GM21423 (cell line): ENCODE measurements at regions not wholly inside any gene's neighbourhood (a gene's known extent, or its start where the extent isn't known, plus 50 kb on each side); places are given as distances from the start of the nearest gene placed in this dataset.

Experiments used
- ATAC-seq: cut with Tn5 transposase; IDR thresholded peaks from one replicate; pipeline ENCODE4 v1.9.1; 2021; ENCODE audit warnings: mild to moderate bottlenecking, moderate library complexity; ENCODE audit not compliant: unreplicated experiment

- ATAC-seq: no peak
Measured at GRCh38 chr9:129476821-129477611, 143.9 kb downstream of the C9orf50 start.

- ATAC-seq: no peak
Measured at GRCh38 chr9:129474740-129475404, 146.0 kb downstream of the C9orf50 start.

DNA sequence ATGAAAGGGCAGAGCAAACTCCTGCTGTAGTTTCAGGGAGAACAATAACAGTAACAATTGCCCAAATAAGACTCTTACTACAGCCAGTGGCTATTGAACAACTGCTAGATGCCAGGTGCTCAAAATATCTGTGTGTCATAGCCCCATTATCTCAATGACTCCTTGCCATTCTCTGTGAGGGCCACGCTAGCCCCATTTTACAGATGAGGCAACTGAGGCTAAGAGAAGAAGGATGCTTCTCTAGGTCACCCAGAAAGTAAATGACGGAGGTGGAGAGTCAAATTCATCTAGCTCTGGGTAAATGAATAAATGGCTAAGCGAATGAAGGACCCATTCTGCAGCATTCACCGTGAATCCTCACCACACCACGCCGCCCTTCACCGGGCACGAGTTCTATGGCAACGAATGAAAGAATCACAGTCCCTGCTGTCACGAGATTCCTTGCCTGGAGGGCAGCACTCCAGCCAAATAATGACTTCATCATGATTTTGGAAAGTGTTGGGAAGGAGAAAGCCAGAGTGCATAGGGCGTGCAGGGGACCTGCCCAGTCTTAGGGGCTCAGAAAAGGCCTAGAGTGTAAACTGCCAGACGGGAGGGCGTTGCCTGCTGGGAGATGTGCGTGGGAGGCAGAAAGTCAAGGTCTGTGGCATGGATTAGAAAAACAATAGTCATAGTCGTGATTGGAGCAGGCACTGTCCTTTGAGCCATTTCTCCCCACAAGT, 147.2 kb downstream of the C9orf50 start:
- no peak for ATAC-seq

DNA sequence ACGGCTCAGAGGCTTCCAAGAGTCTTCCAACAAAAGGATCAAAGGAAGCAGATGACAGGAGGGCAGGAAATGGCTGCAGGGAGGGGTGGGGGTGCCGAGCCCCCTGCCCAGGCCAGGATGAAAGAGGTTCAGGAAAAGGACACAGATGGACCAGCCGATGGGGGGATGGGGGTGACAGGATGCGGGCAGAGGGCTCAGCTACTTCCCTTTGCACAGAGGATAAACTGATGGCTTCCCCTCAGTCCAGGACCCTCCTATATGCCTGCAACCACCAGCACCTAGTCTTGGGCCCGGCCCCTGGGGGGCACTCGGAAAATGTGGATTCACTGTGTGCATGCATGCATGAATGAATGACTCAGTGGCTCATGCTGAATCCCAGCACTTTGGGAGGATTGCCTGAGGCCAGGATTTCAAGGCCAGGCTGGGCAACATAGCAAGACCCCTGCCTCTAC, 148.2 kb downstream of the C9orf50 start:
- ATAC-seq: no peak

- ATAC-seq: no peak
Measured at GRCh38 chr9:129471201-129472019, 149.5 kb downstream of the C9orf50 start.

DNA sequence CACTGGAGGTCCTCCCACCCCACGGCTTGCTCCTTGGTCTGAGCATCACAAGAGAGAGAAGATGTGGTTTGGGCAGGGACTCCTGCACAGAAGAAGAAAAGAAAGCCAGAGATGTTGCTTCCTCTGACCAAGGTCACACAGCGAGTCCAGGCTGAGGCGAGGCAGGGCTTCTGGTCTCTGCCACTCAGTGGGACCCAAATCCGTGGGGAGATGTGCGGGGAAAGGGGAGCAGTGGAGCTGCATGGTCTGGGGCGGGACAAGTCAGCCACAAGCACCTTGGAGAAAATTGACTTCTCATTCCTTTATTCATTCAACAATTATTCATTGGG, 150.9 kb downstream of the C9orf50 start:
- no peak for ATAC-seq

GRCh38 chr9:129469188-129469987, 151.5 kb downstream of the C9orf50 start:
- ATAC-seq: no peak

GRCh38 chr9:129467739-129468666, 152.9 kb downstream of the C9orf50 start:
- no peak for ATAC-seq

- ATAC-seq: no peak
Measured at GRCh38 chr9:129467004-129467588, 153.8 kb downstream of the C9orf50 start.

DNA sequence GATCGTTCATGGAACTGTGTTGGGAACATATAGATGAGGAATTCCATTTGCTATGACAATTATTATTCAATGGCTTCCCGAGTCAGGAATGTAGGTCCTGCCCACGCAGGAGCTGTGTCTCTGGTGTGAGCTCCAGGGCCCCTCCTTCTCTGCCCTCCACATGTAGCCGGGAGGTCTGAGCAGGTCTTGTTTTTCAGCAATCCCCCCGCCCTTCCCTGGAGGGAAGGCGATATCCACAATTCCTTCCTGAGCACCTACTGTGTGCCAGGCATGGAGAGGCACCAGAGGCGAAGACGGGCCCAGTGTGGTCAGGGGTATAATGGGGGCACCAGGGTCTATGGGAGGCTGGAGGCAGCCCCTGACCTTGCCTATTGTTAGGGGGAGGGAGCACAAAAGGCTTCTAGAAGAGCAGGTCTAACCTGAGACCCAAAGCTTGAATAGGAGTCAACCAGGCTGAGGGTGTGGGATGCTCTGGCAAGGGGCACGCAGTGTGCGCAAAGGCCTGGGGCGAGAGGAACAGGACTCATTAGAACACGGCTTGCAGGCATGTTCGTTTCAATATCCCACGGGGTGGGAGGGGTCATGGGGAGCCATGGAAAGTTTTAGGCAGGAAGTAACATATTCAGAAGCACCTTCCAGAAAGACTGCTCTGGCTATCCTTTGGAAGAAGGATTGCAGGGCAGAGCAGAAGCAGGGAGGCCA, 154.9 kb downstream of the C9orf50 start:
- no peak for ATAC-seq

DNA sequence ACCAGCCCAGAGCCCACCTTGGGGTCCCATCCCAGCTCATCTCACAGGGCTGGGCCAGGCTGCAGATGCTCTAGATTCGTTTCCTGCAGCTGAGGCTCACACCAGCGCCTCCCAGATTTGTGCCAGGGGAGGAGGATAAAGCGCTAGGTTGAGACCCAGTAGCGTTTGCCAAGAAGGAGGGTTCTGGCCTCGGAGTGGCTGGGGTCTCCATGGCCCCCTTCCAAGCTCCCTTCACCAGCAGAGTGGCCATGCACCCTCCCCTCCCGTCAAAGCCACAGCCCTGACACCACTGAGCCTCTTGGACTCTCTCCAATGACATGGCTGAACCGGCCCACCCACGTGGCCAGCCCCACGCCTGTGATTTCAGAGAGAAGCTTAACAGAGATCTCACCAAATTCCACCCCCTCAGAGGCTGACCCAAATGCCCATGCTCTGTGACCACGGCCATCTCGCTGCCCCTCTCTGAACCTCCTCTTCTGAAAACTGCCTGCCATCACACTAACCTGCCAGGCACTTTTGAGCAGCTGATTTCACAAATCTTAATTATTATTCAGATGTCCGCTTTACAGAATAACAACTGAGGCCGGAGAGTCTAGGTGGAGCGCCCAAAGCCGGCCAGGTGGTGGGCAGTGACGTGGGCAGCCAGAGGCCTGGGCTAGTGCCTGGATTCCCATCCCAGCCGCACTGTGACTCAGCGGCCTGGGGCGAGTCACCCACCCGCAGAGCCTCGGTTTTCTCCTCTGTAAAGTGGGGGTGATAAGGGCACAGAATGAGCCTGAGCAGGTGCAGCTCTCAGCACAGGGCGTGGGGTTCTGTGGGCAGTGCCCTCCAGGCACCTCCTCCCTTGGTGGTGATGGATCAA, 155.7 kb downstream of the C9orf50 start:
- no peak for ATAC-seq

DNA sequence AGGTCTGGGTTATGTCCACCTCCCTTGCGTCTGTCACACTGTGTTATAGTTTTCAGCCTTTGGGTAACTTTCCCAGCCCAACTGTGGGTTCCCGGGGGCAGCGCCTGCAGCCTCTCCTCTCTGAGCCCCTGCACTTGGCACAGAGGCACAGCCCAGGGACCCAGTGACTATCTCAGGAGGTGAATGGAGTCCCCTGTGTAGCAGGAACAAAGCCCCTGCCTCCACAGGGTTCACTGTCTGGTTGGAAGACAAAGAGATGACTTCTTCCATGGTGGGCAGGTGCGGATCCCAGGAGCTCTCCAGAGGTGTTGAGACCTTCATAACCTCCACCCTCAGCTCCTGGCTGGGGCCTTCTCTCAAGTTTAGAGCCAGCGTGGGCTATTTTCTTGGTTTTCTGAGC, 156.9 kb downstream of the C9orf50 start:
- ATAC-seq: no peak

- no peak for ATAC-seq
Measured at GRCh38 chr9:129463477-129463876, 157.4 kb downstream of the C9orf50 start.

GRCh38 chr9:129462360-129462759, 158.5 kb downstream of the C9orf50 start:
- ATAC-seq: no peak

DNA sequence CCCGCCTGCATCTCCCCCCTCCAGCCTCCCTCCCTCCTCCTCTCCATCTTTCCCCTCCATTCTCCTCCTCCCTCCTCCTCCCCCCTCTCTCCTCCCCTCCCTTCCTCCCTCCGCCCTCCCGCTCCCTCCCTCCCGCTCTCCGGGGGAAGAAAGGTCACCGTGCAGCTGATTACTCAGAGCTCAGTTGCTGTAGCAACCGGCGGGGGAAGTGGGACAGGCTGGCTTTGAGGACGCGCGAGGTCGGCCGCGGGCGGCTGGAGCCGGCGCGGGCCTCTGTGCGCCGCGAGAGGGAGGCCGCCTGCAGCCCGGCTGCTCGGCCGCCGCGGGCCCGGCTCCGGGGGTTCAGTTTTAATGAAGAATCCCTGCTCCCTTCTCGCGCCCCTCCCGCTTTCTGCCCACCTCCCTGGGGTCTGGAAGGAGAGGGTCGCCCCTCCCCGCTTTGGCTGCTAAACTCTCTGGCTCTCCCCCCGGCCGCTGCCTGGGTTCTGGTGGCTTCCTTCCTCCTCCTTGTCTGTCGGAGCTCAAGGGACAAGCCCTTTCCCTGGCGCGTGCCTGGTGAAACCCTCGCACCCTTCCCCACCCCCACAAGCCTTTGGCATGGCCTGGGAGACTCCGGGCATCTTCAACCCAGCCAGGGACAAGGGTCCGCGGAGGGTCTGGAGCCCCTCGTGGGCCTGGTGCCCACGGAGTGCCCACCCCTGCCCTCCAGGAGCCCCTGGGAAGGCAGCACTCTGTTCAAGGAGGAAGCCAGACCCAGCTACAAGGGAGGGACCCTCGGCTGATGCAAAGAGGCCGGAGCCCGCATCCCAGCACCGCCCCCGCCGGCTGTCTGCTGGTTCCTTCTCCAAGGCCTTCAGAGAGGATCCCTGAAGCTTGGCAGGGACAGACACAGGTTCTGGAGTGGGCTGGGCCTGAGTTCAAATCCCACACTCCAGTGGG, 160.3 kb downstream of the C9orf50 start:
- peak; percentile 80 for ATAC-seq
